ENCODE measurements at regions not wholly inside any gene's neighbourhood (a gene's known extent, or its start where the extent isn't known, plus 50 kb on each side); places are given as distances from the start of the nearest gene placed in this dataset.

GRCh38 chr3:11089931-11090330, 64.4 kb upstream of the HRH1 start:
- Histone ChIP-seq H3K9ac (ENCODE audit: low read depth in 2 of 2, low read length in 2 of 2) (no peak overlapping the region), H3K4me1 (no peaks in the 10 kb centered on the region), H3K4me3 (no peak overlapping the region), H3K9me3 (no peaks in the 10 kb centered on the region), H3K27ac (no peak overlapping the region), H3K27me3 (no peaks in the 10 kb centered on the region), H3K36me3 (no peaks in the 10 kb centered on the region)
- intact Hi-C loops (cut with DNase I), result no loop called here
- DNase-seq, result no peak
- TF ChIP-seq CTCF (IDR thresholded peaks at IDR 0.05), result no peak

GRCh38 chr3:11090551-11090950, 63.7 kb upstream of the HRH1 start:
- Histone ChIP-seq H3K36me3 (no peaks in the 10 kb centered on the region), H3K27ac (no peak overlapping the region), H3K4me1 (no peaks in the 10 kb centered on the region), H3K27me3 (no peaks in the 10 kb centered on the region), H3K9me3 (no peaks in the 10 kb centered on the region), H3K4me3 (no peak overlapping the region), H3K9ac (ENCODE audit: low read depth in 2 of 2, low read length in 2 of 2) (no peak overlapping the region)
- DNase-seq, result no peak
- intact Hi-C loops (cut with DNase I), result no loop called here
- no peak for TF ChIP-seq CTCF (IDR thresholded peaks at IDR 0.05)

- TF ChIP-seq CTCF (IDR thresholded peaks at IDR 0.05), result no peak
- intact Hi-C loops (cut with DNase I), result no loop called here
- H3K4me3 ChIP-seq, result no peak overlapping the region
- no peak overlapping the region for H3K9ac ChIP-seq (ENCODE audit: low read depth in 2 of 2, low read length in 2 of 2)
- H3K36me3 ChIP-seq, result no peaks in the 10 kb centered on the region
- no peaks in the 10 kb centered on the region for H3K9me3 ChIP-seq
- DNase-seq, result no peak
- no peak overlapping the region for H3K27ac ChIP-seq
- no peaks in the 10 kb centered on the region for H3K4me1 ChIP-seq
- H3K27me3 ChIP-seq, result no peaks in the 10 kb centered on the region
These were observed 63.2 kb upstream of the HRH1 start for GRCh38 chr3:11091088-11091590.

- no peaks in the 10 kb centered on the region for H3K36me3 ChIP-seq
- H3K9me3 ChIP-seq, result no peaks in the 10 kb centered on the region
- no peaks in the 10 kb centered on the region for H3K27me3 ChIP-seq
- no peaks in the 10 kb centered on the region for H3K4me1 ChIP-seq
- H3K27ac ChIP-seq, result no peak overlapping the region
- intact Hi-C loops (cut with DNase I), result no loop called here
- no peak overlapping the region for H3K9ac ChIP-seq (ENCODE audit: low read depth in 2 of 2, low read length in 2 of 2)
- no peak for TF ChIP-seq CTCF (IDR thresholded peaks at IDR 0.05)
- DNase-seq, result no peak
- no peak overlapping the region for H3K4me3 ChIP-seq
These were observed 62.5 kb upstream of the HRH1 start for GRCh38 chr3:11091791-11092190.

- intact Hi-C loops (cut with DNase I), result no loop called here
- no peak for DNase-seq
- Histone ChIP-seq H3K9me3 (no peaks in the 10 kb centered on the region), H3K4me3 (no peak overlapping the region), H3K36me3 (no peaks in the 10 kb centered on the region), H3K4me1 (no peaks in the 10 kb centered on the region), H3K27ac (no peak overlapping the region), H3K27me3 (no peaks in the 10 kb centered on the region), H3K9ac (ENCODE audit: low read depth in 2 of 2, low read length in 2 of 2) (no peak overlapping the region)
- TF ChIP-seq CTCF (IDR thresholded peaks at IDR 0.05), result no peak
These were observed 60.4 kb upstream of the HRH1 start for GRCh38 chr3:11093823-11094340.

- no peaks in the 10 kb centered on the region for H3K36me3 ChIP-seq
- DNase-seq, result no peak
- H3K27me3 ChIP-seq, result no peaks in the 10 kb centered on the region
- H3K9me3 ChIP-seq, result no peaks in the 10 kb centered on the region
- H3K4me3 ChIP-seq, result no peak overlapping the region
- no peaks in the 10 kb centered on the region for H3K4me1 ChIP-seq
- no peak overlapping the region for H3K9ac ChIP-seq (ENCODE audit: low read depth in 2 of 2, low read length in 2 of 2)
- TF ChIP-seq CTCF (IDR thresholded peaks at IDR 0.05), result no peak
- intact Hi-C loops (cut with DNase I), result no loop called here
- no peak overlapping the region for H3K27ac ChIP-seq
These were observed 58.4 kb upstream of the HRH1 start for GRCh38 chr3:11095932-11096265.

All from colonic mucosa (tissue), 4 donors.